GM12864 (cell line): ENCODE measurements at regions not wholly inside any gene's neighbourhood (a gene's known extent, or its start where the extent isn't known, plus 50 kb on each side); places are given as distances from the start of the nearest gene placed in this dataset.
"Not testable (repeated sequence)": the region's sequence is repeated elsewhere in the genome, so short reads cannot be mapped to it uniquely, and the experiment has no call there.

ENCODE experiments used
- DNase-seq: peaks from one replicate; pipeline ENCODE4 v3.0.0-alpha.2; 2011; ENCODE audit warnings: low read depth
- H3K4me3 ChIP-seq: 2 replicates; pipeline ENCODE4 v1.5.1; 2011; ENCODE audit warnings: mild to moderate bottlenecking, low read depth, low read length, control low read depth
- TF ChIP-seq, protein P1 (sequence below): IDR thresholded peaks from 2 replicates; pipeline ENCODE4 v1.5.1; 2011; ENCODE audit warnings: low read depth, mild to moderate bottlenecking, moderate library complexity, low read length, control low read depth, inconsistent platforms; ENCODE audit errors: missing control alignments

DNA sequence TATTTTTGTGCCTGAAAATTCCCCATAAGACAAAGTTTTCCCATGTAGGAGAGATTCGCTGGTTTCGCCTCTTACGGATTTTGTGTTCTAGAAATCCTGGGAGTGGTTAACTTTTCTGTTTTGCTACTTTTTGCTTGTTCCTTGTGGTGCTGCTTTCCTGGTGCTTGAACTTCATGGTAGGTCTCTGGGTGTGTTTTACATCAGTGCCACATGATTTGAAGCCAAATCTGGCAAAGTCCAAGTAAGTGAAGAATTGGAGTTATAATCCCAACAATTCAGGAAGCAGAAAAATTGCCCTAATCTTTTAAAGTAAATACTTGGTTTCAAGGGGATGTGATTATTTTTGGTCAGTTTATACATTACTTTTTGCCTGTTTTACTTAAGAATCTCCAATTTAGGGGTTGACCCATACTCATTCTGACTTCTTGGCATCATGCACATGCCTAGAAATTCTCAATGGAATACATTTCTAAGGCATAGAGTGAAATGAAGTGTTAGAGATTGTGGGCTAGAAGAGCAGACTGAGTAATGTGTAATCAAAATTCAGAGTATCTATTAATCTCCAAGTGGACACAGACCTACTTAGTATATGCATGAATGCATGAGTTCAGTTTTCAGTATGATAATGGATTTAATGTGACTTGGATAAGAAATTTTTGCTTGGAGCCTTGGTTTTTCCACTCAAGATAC lies 189.7 kb downstream of the CSNK1G3 start:
- TF ChIP-seq, protein P1, sequence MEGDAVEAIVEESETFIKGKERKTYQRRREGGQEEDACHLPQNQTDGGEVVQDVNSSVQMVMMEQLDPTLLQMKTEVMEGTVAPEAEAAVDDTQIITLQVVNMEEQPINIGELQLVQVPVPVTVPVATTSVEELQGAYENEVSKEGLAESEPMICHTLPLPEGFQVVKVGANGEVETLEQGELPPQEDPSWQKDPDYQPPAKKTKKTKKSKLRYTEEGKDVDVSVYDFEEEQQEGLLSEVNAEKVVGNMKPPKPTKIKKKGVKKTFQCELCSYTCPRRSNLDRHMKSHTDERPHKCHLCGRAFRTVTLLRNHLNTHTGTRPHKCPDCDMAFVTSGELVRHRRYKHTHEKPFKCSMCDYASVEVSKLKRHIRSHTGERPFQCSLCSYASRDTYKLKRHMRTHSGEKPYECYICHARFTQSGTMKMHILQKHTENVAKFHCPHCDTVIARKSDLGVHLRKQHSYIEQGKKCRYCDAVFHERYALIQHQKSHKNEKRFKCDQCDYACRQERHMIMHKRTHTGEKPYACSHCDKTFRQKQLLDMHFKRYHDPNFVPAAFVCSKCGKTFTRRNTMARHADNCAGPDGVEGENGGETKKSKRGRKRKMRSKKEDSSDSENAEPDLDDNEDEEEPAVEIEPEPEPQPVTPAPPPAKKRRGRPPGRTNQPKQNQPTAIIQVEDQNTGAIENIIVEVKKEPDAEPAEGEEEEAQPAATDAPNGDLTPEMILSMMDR = no peak
- DNase-seq = no peak
- H3K4me3 ChIP-seq = no peak overlapping the region

DNA sequence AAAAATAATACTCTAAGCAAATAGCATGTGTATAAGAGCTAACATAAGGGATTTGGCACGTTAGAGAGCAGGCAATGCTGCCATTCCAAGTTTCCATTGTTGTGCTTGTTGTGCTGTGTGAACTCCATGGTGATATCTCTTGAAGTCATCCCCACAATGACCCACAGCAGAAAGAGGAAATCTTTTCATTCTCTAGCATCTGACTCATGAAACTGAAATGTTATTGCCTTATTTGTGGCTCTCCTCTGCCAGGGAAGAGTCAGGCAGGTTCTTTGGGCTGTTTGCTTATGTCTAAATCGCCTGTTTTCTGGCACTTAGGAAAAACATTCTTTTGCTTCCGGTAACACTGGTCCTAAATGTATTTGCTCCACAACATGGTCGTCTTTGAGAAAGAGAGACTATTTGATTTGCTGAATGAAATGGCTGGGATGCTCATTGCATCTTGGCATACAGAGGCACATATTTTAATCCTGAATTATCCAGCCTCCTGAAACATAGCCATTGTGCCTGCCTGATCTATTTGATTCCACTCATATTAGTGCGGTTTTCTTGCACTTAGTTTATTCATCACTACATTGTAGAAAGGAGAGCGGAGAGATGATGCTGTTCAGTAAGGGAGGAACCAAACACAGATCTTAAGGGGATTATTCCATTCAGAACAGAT lies 188.8 kb downstream of the CSNK1G3 start:
- TF ChIP-seq, protein P1 = no peak
- DNase-seq = no peak
- no peak overlapping the region for H3K4me3 ChIP-seq

DNA sequence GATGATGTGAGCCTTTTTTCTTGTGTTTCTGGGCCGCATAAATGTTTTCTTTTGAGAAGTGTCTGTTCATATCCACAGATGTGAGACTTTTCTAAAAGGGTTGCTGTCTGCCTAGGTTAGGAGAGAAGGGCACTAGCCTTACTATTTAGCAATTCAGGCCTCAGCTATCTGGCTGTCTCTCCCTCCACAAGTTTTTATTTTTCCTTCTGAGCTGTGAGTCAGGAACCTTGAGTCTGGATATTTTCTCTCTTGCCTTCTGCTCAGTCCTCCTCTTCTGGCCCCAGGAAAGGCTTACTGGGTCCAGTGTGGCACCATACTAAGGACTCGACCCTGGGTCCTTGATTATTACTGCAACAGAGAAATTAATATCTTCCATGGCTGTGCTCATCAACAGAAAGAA lies 187.6 kb downstream of the CSNK1G3 start:
- TF ChIP-seq, protein P1 = no peak
- H3K4me3 ChIP-seq = no peak overlapping the region
- DNase-seq = no peak

DNA sequence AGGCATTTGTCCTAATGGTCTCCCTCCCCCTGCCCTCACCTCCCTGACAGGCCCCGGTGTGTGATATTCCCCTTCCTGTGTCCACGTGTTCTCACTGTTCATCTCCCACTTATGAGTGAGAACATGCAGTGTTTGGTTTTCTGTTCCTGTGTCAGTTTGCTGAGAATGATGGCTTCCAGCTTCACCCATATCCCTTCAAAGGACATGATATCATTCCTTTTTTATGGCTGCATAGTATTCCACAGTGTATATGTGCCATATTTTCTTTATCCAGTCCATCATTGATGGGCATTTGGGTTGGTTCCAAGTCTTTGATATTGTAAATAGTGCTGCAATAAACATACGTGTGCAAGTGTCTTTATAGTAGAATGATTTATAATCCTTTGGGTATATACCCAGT lies 187.0 kb downstream of the CSNK1G3 start:
- not testable (repeated sequence) for DNase-seq, H3K4me3 ChIP-seq

DNA sequence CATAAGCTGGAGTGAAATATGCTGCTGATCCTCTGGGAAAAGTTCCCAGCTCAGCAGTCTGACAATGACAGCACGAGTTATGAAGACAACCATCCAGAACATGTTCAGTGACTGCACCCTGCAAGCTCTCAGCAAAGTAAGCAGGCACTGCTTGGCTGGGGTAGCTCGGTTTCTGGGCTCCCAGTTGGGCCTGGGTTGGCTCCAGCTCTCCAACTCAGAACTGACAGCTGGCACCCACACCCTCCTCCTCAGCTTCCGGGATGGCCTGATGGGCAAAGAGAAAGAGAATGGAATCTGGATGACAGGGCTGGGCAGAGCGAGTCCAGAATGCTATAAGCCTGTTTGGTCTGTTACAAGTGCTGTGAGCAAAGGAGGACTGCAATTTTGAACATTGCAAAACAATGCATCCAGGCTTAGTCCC lies 185.0 kb downstream of the CSNK1G3 start:
- H3K4me3 ChIP-seq = no peak overlapping the region
- no peak for DNase-seq
- TF ChIP-seq, protein P1 = no peak

DNA sequence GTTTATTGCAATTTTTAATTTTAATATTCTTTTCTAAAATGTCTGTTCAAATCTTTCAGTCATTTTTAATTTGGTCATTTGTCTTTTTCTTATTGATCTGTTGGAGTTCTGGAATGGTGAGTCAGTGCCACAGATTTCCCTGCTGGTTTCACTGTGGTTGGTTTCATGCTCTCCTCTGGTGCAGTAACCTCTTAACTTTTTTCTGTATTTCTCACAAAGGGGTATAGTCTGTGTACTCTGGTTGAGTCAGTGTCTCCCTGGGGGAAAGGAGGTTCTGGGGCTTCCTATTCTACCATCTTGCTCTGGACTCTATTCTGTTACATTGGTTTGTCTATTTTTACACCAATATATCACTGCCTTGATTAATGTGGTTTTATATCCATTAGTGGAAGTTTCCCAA lies 178.8 kb downstream of the CSNK1G3 start:
- DNase-seq = no peak
- no peak overlapping the region for H3K4me3 ChIP-seq
- TF ChIP-seq, protein P1 = no peak

DNA sequence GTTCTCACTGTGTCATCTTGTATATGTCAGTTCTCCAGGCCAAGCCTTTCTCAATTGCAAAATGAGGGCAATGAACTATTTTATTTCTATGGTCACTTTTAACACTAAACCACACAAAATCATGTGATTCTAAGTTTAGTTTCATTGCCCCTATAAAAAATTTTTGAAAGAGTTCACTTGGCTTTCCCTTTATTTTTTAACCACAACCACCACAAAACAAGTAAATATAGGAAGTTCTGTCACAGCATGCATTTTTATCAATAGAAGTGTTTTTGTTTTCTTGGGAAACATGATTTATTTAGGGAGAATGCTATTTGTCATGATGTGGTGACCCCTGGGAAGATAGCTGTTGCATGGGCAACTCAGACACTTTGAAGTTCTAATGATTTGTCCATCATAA lies 169.1 kb downstream of the CSNK1G3 start:
- TF ChIP-seq, protein P1 = no peak
- DNase-seq = no peak
- H3K4me3 ChIP-seq = no peak overlapping the region
